Kidney (tissue), 13 donors: ENCODE measurements at regions not wholly inside any gene's neighbourhood (a gene's known extent, or its start where the extent isn't known, plus 50 kb on each side); places are given as distances from the start of the nearest gene placed in this dataset.
A peak's percentile ranks its signal among the peaks of the same experiment; 100 is the strongest.

Experiments
- DNase-seq, 5 donors: peaks; one replicate each; pipeline ENCODE4 v3.0.0-alpha.2; 2013 to 2020
- FAIRE-seq: peaks from 2 replicates; lab custom pipeline; 2012; peaks lifted over from hg19 to GRCh38; lab: Jason Lieb, UNC
- H3K27ac ChIP-seq, 2 donors: one replicate each; pipeline ENCODE4 v1.7.0; 2013; ENCODE audit warnings: low read depth in 2 of 2, low read length in 2 of 2, inconsistent platforms in 1 of 2
- H3K27me3 ChIP-seq: one replicate; pipeline ENCODE4 v1.7.1; 2013; ENCODE audit warnings: low read length, inconsistent platforms; ENCODE audit not compliant: control insufficient read depth, insufficient read depth
- H3K36me3 ChIP-seq, 3 donors: one replicate each; pipeline versions ENCODE4 v1.7.0 to v1.7.1; 2013; ENCODE audit warnings: low read length in 3 of 3, control low read depth in 1 of 3, inconsistent platforms in 1 of 3; ENCODE audit not compliant: insufficient read depth in 3 of 3, control insufficient read depth in 2 of 3
- H3K4me1 ChIP-seq, 3 donors: one replicate each; pipeline versions ENCODE4 v1.7.0 to v1.7.1; 2013; ENCODE audit warnings: low read length in 3 of 3, inconsistent platforms in 1 of 3, low read depth in 1 of 3; ENCODE audit not compliant: control insufficient read depth in 2 of 3, insufficient read depth in 2 of 3
- H3K4me3 ChIP-seq, 3 donors: one replicate each; pipeline versions ENCODE4 v1.7.0 to v1.8.1; 2013; ENCODE audit warnings: low read length in 3 of 3, control low read depth in 1 of 3, inconsistent platforms in 1 of 3
- H3K9ac ChIP-seq, 3 donors: one replicate each; pipeline versions ENCODE4 v1.7.0 to v1.7.1; 2013; ENCODE audit warnings: low read length in 3 of 3, control low read depth in 1 of 3, inconsistent platforms in 1 of 3
- H3K9me3 ChIP-seq, 3 donors: one replicate each; pipeline versions ENCODE4 v1.7.0 to v1.7.1; 2013; ENCODE audit warnings: low read length in 3 of 3, control low read depth in 1 of 3, inconsistent platforms in 1 of 3; ENCODE audit not compliant: control insufficient read depth in 2 of 3, insufficient read depth in 1 of 3
- intact Hi-C: fragments of 100-400 bp; cut with DNase I; formaldehyde crosslinking; loops from one replicate; pipeline ENCODE4 v1.11.1; 2022
- TF ChIP-seq, protein P1 (sequence below): IDR thresholded peaks from 3 replicates; pipeline ENCODE4 v1.5.1; 2012; ENCODE audit warnings: mild to moderate bottlenecking, moderate library complexity, borderline replicate concordance; ENCODE audit not compliant: insufficient read depth; ENCODE audit errors: extremely low read depth
- donor health status: control.
- donor health status: control.
- donor health status: control.
- donor health status: control.
- donor health status: control.
- donor health status: DM: yes; HTN: yes; CAD: no.
- donor health status: Normal renal cell carcinoma (clear cell type).

- TF ChIP-seq, protein P1, sequence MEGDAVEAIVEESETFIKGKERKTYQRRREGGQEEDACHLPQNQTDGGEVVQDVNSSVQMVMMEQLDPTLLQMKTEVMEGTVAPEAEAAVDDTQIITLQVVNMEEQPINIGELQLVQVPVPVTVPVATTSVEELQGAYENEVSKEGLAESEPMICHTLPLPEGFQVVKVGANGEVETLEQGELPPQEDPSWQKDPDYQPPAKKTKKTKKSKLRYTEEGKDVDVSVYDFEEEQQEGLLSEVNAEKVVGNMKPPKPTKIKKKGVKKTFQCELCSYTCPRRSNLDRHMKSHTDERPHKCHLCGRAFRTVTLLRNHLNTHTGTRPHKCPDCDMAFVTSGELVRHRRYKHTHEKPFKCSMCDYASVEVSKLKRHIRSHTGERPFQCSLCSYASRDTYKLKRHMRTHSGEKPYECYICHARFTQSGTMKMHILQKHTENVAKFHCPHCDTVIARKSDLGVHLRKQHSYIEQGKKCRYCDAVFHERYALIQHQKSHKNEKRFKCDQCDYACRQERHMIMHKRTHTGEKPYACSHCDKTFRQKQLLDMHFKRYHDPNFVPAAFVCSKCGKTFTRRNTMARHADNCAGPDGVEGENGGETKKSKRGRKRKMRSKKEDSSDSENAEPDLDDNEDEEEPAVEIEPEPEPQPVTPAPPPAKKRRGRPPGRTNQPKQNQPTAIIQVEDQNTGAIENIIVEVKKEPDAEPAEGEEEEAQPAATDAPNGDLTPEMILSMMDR, result no peak
- intact Hi-C loops, result no loop called here
- Histone ChIP-seq H3K9ac (no peak overlapping the region), H3K36me3 (no peaks in the 10 kb centered on the region), H3K4me3 (no peak overlapping the region), H3K27me3 (no peaks in the 10 kb centered on the region), H3K4me1 (no peaks in the 10 kb centered on the region), H3K9me3 (no peaks in the 10 kb centered on the region), H3K27ac (no peak overlapping the region)
- FAIRE-seq (no peak), DNase-seq (no peak)
Observed at GRCh38 chr10:123450956-123451605, 215.1 kb upstream of the GPR26 start.

GRCh38 chr10:123451618-123452245 lies 214.4 kb upstream of the GPR26 start:
- no peak overlapping the region for H3K9ac ChIP-seq
- H3K4me1 ChIP-seq, result no peaks in the 10 kb centered on the region
- DNase-seq (peak in 2 of 5 donors; percentile 34 to 60), FAIRE-seq (no peak)
- TF ChIP-seq, protein P1, result no peak
- H3K36me3 ChIP-seq, result no peaks in the 10 kb centered on the region
- H3K27ac ChIP-seq, result no peak overlapping the region
- no peaks in the 10 kb centered on the region for H3K9me3 ChIP-seq
- H3K27me3 ChIP-seq, result no peaks in the 10 kb centered on the region
- intact Hi-C loops, result no loop called here
- no peak overlapping the region for H3K4me3 ChIP-seq

- no peaks in the 10 kb centered on the region for H3K4me1 ChIP-seq
- H3K27ac ChIP-seq, result no peak overlapping the region
- H3K36me3 ChIP-seq, result no peaks in the 10 kb centered on the region
- FAIRE-seq (no peak), DNase-seq (no peak)
- H3K9ac ChIP-seq, result no peak overlapping the region
- no peaks in the 10 kb centered on the region for H3K27me3 ChIP-seq
- H3K9me3 ChIP-seq, result no peaks in the 10 kb centered on the region
- H3K4me3 ChIP-seq, result no peak overlapping the region
- TF ChIP-seq, protein P1, result no peak
- intact Hi-C loops, result no loop called here
Observed at GRCh38 chr10:123454987-123455386, 211.2 kb upstream of the GPR26 start.
